ENCODE measurements at regions not wholly inside any gene's neighbourhood (a gene's known extent, or its start where the extent isn't known, plus 50 kb on each side); places are given as distances from the start of the nearest gene placed in this dataset.

DNA sequence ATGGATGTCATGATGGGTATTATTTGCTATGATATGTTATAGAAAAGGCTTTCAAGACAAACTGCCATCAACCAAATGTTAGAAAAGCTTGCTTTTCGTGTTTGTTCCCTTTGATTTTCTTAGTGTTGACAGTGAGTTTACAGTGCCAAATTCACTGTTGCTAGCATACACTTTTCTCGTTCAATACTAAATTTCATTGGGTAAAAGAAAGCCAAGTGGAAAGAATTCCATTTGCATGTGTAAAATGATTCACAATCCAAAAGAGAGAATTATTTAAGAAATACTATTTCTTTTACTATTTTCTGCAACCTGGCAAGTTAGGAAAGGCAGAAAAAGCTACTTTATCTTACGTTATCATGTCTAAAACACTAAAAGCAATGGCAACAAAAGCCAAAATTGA lies 301.4 kb downstream of the OTOL1 start:
- FAIRE-seq (no peak), DNase-seq (ENCODE audit: low spot score) (no peak)

DNA sequence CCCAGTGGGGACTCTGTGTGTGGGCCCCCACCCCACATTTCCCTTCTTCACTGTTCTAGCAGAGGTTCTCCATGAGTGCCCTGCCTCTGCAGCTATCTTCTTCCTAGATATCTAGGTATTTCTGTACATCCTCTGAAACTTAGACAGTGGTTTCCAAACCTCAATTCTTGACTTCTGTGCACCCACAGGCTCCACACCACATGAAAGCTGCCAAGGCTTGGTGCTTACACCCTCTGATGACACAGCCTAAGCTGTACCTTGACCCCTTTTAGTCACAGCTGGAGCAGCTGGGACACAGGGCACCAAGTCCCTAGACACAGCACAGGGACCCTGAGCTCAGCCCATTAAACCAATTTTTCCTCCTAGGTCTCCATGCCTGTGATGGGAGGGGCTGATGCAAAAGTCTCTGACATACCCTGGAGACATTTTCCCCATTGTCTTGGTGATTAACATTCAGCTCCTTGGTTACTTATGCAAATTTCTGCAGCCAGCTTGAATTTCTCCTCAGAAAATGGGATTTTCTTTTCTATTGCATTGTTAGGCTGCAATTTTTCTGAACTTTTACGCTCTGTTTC lies 304.5 kb downstream of the OTOL1 start:
- no peak for FAIRE-seq
- DNase-seq (ENCODE audit: low spot score): no peak

- DNase-seq (ENCODE audit: low spot score) (no peak), FAIRE-seq (no peak)
Measured at GRCh38 chr3:161818106-161818505, 321.5 kb downstream of the OTOL1 start.

- FAIRE-seq (no peak), DNase-seq (ENCODE audit: low spot score) (no peak)
Measured at GRCh38 chr3:161821591-161821990, 325.0 kb downstream of the OTOL1 start.

GRCh38 chr3:161822291-161822690 lies 325.7 kb downstream of the OTOL1 start:
- FAIRE-seq (no peak), DNase-seq (ENCODE audit: low spot score) (no peak)

DNA sequence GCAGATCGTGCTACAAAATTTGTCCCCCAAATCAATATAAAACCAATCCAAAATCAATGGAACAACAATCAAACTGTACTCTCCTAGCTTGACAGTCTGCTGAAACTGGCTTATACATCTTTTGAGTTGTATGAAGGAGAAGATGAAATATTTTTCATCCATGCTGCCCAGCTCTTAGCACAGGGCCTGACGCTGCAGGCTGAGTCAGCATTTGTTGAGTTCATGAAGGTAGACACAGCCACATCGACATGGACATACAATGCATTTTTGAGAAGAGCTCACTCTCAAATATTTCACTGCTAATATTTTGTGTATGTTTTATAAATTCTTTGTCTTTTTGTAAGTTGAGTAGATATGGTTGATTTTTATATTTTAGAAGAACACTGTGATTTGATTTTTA lies 327.3 kb downstream of the OTOL1 start:
- DNase-seq (ENCODE audit: low spot score) (no peak), FAIRE-seq (no peak)

DNA sequence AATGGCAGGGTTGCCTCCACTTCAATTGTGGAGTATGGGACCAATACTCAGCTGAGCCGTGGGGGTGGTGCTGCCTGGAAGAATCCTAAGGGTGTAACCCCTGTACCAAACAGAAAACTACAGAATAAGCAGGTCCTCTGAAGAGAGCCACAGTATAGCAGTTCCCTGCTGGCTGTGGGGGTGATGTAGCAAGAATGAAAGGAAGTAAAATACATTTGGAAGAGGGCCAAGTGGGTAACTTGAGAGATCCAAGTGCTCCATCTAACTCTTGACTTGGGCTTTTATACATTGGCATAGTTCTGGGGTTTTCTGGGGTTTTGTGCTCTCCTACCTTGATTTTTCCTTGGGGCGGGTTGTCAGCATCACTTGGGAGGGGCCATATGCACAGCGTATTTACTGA lies 341.4 kb downstream of the OTOL1 start:
- FAIRE-seq (no peak), DNase-seq (ENCODE audit: low spot score) (no peak)

GRCh38 chr3:161848376-161848775 lies 351.8 kb downstream of the OTOL1 start:
- no peak for DNase-seq (ENCODE audit: low spot score)
- no peak for FAIRE-seq

DNA sequence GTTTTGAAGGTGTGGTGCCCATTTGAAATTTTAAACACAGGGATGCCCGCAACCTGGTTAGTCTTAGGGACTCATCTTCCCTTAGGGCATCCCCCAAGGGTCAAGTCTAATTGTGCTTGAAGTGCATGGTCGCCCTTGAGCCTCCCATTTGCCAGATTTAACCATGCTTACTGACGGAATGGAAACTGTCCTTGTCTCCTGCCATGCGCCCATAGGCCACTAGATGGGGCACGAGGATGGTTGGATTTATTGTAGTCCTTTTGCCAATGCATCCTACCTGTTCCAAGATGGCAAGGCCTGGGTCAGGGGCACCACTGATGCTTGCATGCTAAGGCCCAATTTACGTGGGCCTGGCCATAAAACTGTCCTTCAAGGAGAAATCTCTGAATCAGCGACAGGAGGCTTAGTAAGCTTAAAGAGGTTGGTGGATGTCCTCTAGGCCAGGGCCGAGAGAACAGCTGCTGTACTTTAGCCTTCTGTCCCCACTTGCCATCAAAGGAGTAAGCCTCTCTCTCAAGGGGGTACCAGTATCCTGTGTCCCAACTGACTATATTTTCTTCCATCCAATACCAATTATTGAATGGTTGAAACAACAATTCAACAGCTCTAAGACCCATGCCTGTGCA lies 355.4 kb downstream of the OTOL1 start:
- peak; percentile 50 for FAIRE-seq

GRCh38 chr3:161852744-161853143 lies 356.1 kb downstream of the OTOL1 start:
- DNase-seq (ENCODE audit: low spot score) (no peak), FAIRE-seq (no peak)

More for the DNA sequence above, 355.4 kb downstream of the OTOL1 start:
- peak; percentile 36 for DNase-seq (ENCODE audit: low spot score)

DNA sequence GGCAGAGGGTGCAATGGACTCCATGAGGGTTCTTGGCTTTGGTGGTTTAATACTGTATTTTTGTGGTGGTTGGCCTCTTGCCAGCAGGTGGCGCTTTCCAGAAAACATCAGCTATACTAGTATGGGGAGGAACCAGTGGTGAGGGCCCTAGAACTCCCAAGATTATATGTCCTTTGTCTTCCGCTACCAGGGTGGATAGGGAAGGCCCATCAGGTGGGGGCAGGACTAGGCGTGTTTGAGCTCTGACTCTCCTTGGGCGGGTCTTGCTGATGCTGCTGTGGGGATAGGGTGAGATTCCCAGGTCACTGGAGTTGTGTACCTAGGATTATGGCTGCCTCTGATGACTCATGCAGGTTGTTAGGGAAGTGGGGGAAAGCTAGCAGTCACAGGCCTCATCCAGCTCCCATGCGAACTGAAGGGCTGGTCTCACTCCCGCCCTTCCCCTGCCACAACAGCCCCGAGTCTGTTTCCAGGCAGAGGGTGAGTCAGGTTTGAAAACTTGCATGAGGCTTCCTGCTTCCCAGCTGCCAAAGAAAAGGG lies 357.7 kb downstream of the OTOL1 start:
- DNase-seq (ENCODE audit: low spot score): peak; percentile 30
- no peak for FAIRE-seq

- DNase-seq (ENCODE audit: low spot score): no peak
- no peak for FAIRE-seq
Measured at GRCh38 chr3:161859057-161859456, 362.4 kb downstream of the OTOL1 start.

DNA sequence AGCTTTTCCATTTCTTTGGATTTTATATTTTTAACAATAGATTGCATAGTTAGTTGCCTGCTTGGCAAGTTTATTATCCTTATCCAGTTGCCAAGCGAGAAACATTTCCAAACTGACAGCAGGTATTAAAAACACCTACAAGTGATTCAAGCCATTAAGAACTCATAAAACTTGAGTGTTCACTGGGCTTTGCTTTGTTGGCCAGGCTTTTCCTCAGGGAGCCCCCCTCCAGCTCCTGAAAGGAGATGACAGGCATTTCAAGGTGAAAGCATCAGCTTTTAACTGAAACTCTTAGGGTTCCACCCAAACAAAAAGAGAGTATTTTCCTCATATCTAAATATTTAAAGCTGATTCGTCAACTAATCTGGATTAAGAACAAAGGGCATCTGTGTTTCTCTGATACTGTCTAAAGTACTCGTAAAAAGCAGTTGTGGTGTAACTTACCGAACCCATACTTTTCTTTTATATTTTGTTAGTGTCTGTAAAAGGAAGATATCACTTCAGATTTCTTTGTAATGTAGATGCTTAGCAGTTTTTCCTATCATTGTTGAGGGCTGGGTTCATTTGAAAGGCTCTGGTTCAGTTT lies 363.4 kb downstream of the OTOL1 start:
- FAIRE-seq: no peak
- DNase-seq (ENCODE audit: low spot score): no peak

- DNase-seq (ENCODE audit: low spot score) (no peak), FAIRE-seq (no peak)
Measured at GRCh38 chr3:161863775-161864174, 367.2 kb downstream of the OTOL1 start.

GRCh38 chr3:161866176-161866575 lies 369.6 kb downstream of the OTOL1 start:
- DNase-seq (ENCODE audit: low spot score): no peak
- FAIRE-seq: no peak

DNA sequence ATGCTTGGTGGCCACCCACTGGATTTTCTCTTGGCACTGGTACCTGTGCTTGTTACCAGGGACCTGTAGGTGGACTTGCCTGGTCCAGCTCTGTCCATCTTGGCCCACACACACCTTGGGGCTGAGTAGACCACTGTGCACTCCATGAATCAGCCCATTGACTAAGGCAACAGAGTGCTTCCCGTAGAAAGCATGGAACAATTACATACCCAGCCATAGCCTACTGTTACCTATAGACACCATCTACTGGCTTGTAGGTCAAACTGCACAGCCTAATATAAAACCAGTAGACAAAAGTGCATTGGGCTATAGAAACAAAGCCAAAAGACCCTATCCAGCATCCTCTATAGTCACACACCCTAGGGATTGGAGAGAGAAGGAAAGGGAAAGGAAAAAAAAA lies 378.9 kb downstream of the OTOL1 start:
- DNase-seq (ENCODE audit: low spot score) (no peak), FAIRE-seq (no peak)

GRCh38 chr3:161879470-161879869 lies 382.9 kb downstream of the OTOL1 start:
- FAIRE-seq: no peak
- DNase-seq (ENCODE audit: low spot score): no peak

- FAIRE-seq (no peak), DNase-seq (ENCODE audit: low spot score) (no peak)
Measured at GRCh38 chr3:161884830-161885229, 388.2 kb downstream of the OTOL1 start.

- FAIRE-seq: no peak
Measured at GRCh38 chr3:161890147-161890625, 393.6 kb downstream of the OTOL1 start.

DNA sequence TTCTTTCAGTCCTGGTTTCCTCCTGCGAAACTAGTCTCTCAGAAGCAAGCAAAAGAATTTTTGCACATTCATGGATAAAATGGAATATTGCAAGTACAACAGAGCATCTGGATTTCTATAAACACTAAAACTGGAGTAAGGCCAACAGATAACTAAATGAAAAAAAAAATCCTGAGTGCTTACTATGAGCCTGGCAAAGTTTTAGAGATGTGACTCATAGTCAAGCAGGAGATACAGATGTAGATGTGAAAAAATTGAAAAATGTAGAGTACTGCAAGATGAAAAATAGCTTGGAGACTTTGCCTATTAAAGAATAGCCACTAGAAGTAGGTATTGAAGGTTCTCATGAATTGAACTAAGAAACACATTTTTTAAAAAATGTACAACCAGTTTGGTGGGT lies 397.4 kb downstream of the OTOL1 start:
- DNase-seq (ENCODE audit: low spot score) (no peak), FAIRE-seq (no peak)

More at GRCh38 chr3:161890147-161890625, 393.6 kb downstream of the OTOL1 start:
- DNase-seq (ENCODE audit: low spot score): peak; percentile 39

GRCh38 chr3:161894657-161895056 lies 398.0 kb downstream of the OTOL1 start:
- no peak for DNase-seq (ENCODE audit: low spot score)
- FAIRE-seq: no peak

DNA sequence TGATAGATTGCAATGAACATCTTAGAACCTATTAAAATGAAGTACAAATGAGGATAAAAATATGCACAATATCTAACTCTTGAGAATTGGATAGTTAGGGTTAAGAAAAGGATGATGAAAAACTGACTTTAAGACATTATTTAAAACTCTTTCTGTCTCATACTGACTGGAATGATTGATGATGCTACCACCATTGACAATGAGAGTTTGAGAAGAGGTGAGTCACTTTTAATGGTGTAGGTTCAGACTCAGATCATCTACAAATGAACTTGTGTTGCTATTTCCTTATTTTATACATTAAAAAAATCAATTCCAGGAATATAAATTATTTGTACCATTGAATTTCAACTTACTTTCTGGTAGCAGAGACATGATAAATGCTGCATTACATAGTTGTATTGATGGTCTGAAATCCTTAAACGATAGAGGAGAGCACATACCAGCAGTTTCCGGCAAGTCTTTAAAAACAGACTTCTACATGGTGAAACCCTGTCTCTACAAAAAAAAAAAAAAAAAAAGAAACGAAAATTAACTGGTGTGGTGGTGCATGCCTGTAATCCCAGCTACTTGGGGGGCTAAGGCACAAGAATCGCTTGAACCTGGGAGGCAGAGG lies 409.0 kb downstream of the OTOL1 start:
- DNase-seq (ENCODE audit: low spot score) (no peak), FAIRE-seq (no peak)

Measured in urothelium cell line (cell line).